BE2C (cell line): ENCODE measurements at regions not wholly inside any gene's neighbourhood (a gene's known extent, or its start where the extent isn't known, plus 50 kb on each side); places are given as distances from the start of the nearest gene placed in this dataset.
"Not testable (repeated sequence)": the region's sequence is repeated elsewhere in the genome, so short reads cannot be mapped to it uniquely, and the experiment has no call there.

ENCODE experiments used
- DNase-seq: peaks from one replicate; pipeline ENCODE4 v3.0.0-alpha.2; 2020
- H3K27me3 ChIP-seq: fragments of 250-450 bp; sonication (Bioruptor Pico); 2 replicates; pipeline ENCODE4 v1.5.1; 2020; ENCODE audit warnings: mild to moderate bottlenecking
- H3K36me3 ChIP-seq: fragments of 250-450 bp; sonication (Bioruptor Pico); 2 replicates; pipeline ENCODE4 v1.5.1; 2020; ENCODE audit warnings: mild to moderate bottlenecking
- H3K4me1 ChIP-seq: fragments of 250-450 bp; sonication (Bioruptor Pico); 2 replicates; pipeline ENCODE4 v1.5.1; 2020
- H3K4me3 ChIP-seq: 2 replicates; pipeline ENCODE4 v1.5.1; 2011; ENCODE audit warnings: low read depth, low read length
- H3K9me3 ChIP-seq: fragments of 250-450 bp; sonication (Bioruptor Pico); 2 replicates; pipeline ENCODE4 v1.5.1; 2020
- TF ChIP-seq, protein P1 (sequence below): IDR thresholded peaks from 2 replicates; pipeline ENCODE4 v1.5.1; 2012; ENCODE audit warnings: mild to moderate bottlenecking, low read depth, low read length

DNA sequence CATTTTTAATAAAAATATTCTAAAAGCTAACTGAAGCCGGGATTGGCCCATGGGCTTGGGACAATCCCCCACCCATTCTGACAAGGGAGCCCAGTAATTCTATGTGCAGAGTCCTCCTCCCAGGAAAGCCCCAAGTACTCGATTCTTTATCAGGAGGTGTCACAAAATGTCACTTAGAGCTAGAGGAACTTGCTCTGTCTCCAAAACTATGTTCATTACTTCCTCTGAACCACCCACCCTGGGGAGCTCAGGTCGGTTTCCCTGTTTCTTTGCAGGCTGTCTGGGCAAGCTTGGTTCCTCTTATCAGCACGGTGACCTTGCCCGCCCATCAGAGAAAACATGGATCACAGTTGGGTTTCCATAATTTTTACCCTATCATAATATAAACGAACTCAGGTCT, 430.6 kb upstream of the ID2 start:
- H3K9me3 ChIP-seq = peaks cover 8% of the 10 kb centered on the region
- peaks cover 4% of the 10 kb centered on the region; the same call in 1 of the 2 replicates for H3K4me1 ChIP-seq
- H3K27me3 ChIP-seq = no peaks in the 10 kb centered on the region
- DNase-seq = no peak
- H3K36me3 ChIP-seq = no peaks in the 10 kb centered on the region
- H3K4me3 ChIP-seq = no peak overlapping the region
- TF ChIP-seq, protein P1, sequence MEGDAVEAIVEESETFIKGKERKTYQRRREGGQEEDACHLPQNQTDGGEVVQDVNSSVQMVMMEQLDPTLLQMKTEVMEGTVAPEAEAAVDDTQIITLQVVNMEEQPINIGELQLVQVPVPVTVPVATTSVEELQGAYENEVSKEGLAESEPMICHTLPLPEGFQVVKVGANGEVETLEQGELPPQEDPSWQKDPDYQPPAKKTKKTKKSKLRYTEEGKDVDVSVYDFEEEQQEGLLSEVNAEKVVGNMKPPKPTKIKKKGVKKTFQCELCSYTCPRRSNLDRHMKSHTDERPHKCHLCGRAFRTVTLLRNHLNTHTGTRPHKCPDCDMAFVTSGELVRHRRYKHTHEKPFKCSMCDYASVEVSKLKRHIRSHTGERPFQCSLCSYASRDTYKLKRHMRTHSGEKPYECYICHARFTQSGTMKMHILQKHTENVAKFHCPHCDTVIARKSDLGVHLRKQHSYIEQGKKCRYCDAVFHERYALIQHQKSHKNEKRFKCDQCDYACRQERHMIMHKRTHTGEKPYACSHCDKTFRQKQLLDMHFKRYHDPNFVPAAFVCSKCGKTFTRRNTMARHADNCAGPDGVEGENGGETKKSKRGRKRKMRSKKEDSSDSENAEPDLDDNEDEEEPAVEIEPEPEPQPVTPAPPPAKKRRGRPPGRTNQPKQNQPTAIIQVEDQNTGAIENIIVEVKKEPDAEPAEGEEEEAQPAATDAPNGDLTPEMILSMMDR = no peak

DNA sequence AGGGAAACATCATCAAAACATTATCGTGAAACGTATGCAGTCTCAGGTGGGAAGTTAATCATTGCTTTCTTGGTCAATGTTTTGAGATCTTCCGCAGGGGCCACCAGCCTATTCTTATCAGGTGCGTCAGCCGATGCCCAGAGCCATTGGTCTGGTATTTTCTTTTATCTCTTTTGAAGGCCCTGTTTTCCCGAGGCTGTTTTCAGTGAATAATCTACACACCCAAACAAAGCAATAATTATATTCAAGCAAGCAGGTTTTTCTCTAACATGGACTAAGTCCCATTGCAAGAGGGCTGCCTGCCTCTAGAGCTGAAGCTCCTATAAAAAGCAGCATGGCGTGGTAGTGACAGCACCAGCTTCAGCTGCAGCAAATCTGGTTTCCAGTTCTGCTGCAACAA, 430.0 kb upstream of the ID2 start:
- Histone ChIP-seq H3K36me3 (no peaks in the 10 kb centered on the region), H3K4me3 (no peak overlapping the region), H3K4me1 (peaks cover 4% of the 10 kb centered on the region; the same call in 1 of the 2 replicates), H3K27me3 (no peaks in the 10 kb centered on the region), H3K9me3 (peaks cover 8% of the 10 kb centered on the region)
- no peak for DNase-seq
- TF ChIP-seq, protein P1 = no peak

DNA sequence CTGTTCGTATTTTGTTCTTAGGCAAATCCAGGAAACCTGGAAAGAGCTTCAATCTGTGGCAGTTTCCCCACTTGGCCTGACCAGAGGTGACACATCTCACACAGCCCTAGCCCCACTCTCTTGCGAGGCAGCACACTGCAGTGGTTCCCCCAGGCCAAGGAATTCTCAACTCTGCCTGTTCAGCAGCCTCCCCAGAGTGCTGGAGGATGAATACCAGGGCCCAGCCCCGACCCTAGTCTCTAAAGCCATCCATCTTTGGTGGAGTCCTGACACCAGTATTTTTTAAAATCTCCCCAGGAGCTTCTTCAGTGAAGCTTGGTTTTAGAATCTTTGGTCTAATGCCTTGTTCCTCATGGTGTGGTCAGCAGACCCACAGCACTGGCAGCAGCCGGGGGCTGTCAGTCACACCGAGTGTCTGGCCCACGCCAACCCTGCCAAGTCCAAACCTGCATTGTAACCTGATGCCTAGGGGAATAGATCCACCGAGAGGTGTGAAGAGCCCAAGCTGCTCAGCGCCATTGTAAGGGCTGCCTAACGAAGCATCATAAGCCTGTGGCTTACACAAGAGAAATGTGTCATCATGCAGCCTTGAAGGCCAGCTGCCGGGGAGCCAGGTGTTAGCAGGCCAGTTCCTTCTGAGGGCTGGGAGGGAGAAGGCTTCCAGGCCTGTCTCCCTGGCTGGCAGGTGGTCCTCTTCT, 428.7 kb upstream of the ID2 start:
- Histone ChIP-seq H3K9me3 (peaks cover 8% of the 10 kb centered on the region), H3K4me1 (peaks cover 4% of the 10 kb centered on the region; the same call in 1 of the 2 replicates), H3K36me3 (no peaks in the 10 kb centered on the region), H3K27me3 (no peaks in the 10 kb centered on the region), H3K4me3 (no peak overlapping the region)
- no peak for DNase-seq
- TF ChIP-seq, protein P1 = no peak

DNA sequence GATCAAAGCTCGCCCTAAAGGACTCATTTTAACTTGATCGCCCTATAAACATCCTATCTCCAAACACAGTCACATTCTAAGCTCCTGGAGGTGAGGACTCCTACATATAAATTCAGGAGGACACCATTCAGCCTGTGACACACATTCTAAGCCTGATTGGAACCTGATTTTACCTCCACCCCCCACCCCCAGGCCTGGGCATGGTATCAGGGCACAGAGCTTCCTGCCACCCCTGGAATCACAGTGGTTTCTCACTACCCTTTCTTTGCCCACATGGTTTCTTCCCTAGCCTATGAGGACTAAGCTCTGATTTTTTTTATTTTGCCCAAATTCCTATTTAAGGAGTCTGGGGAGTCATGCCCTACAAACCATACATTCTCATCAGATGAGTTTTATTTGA, 428.1 kb upstream of the ID2 start:
- DNase-seq = no peak
- Histone ChIP-seq H3K4me3 (no peak overlapping the region), H3K36me3 (no peaks in the 10 kb centered on the region), H3K4me1 (peaks cover 4% of the 10 kb centered on the region; the same call in 1 of the 2 replicates), H3K9me3 (peaks cover 8% of the 10 kb centered on the region), H3K27me3 (no peaks in the 10 kb centered on the region)
- TF ChIP-seq, protein P1 = no peak

DNA sequence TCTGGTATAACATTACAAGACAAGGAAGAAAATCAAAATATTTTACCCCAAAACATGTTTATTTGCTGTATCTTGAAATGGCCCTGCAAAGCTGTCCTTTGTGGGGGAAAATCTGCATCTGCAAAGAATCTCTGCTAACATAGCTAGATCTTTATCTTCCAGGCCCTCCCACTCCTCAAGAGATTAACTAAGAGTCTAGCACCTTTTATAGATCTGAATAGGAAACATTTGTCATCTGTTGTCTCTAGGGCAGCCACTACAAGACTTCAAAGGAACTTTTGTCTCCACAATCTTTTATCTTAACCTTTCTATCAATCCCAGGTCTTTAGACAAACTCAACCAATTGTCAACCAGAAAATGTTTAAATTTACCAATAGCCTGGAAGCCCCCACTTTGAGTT, 427.6 kb upstream of the ID2 start:
- not testable (repeated sequence) for H3K4me1 ChIP-seq, H3K36me3 ChIP-seq, H3K27me3 ChIP-seq, H3K4me3 ChIP-seq, H3K9me3 ChIP-seq, DNase-seq

DNA sequence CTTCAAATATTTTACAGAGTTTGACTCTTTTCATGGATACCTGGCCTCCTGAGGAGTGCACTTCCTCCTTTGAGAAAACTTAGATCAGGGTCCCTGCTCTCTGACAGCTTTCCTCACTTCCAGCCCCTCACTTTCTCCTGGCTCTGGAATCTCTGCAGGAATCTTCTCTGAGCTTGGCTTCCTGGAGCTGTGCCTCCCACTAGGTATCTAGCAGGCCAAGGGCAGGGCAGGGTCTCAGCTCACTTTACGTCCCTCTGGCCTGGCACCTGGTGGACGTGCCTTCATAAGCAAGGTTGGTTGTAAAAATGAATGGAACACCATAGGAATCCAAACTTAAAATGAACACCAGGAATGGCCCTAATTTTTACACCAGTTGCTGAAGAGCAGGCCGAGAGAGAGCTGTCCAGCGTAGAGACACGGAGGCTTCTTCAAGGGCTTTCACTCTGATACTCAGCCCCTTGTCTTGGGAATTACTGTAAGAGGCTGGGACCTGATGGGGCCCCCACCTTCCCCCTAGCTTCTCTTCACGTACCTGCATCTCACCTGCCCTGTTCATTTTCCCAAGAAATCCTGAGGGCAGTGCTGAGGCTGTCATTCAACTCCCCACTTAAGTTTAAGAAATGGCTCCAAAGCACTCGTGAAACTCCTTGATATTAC, 426.9 kb upstream of the ID2 start:
- TF ChIP-seq, protein P1 = no peak
- peaks cover 4% of the 10 kb centered on the region; the same call in 1 of the 2 replicates for H3K4me1 ChIP-seq
- no peak for DNase-seq
- H3K4me3 ChIP-seq = no peak overlapping the region
- H3K27me3 ChIP-seq = no peaks in the 10 kb centered on the region
- no peaks in the 10 kb centered on the region for H3K36me3 ChIP-seq
- peaks cover 5% of the 10 kb centered on the region for H3K9me3 ChIP-seq
